ENCODE measurements at regions not wholly inside any gene's neighbourhood (a gene's known extent, or its start where the extent isn't known, plus 50 kb on each side); places are given as distances from the start of the nearest gene placed in this dataset.

DNA sequence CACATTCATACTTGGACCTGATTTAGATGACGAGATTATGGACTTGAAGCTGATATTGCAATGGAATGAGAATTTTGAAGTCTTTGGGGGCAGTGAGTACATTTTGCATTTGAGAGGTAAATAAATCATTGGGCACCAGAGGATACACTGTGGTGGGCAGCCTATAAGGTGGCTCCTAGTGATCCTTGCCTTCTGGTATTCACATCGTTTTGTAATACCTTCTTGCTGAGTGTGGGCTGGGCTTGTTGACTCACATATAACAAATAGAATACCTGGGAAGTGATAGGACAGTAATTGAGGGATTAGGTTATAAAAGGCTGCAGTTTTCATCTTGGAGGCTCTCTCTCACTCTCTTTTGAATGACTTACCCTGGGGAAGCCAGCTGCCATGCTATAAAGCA is 605.5 kb upstream of the KCNMB2 start:
- TF ChIP-seq POLR2A (IDR thresholded peaks at IDR 0.05; ENCODE audit: extremely low read depth, insufficient read length): no peak
- TF ChIP-seq, protein P1, sequence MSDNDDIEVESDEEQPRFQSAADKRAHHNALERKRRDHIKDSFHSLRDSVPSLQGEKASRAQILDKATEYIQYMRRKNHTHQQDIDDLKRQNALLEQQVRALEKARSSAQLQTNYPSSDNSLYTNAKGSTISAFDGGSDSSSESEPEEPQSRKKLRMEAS (IDR thresholded peaks at IDR 0.05; ENCODE audit: low read depth, low read length): no peak
- TF ChIP-seq MYC (IDR thresholded peaks at IDR 0.05; ENCODE audit: low read depth, low read length): no peak
- TF ChIP-seq, protein P2, sequence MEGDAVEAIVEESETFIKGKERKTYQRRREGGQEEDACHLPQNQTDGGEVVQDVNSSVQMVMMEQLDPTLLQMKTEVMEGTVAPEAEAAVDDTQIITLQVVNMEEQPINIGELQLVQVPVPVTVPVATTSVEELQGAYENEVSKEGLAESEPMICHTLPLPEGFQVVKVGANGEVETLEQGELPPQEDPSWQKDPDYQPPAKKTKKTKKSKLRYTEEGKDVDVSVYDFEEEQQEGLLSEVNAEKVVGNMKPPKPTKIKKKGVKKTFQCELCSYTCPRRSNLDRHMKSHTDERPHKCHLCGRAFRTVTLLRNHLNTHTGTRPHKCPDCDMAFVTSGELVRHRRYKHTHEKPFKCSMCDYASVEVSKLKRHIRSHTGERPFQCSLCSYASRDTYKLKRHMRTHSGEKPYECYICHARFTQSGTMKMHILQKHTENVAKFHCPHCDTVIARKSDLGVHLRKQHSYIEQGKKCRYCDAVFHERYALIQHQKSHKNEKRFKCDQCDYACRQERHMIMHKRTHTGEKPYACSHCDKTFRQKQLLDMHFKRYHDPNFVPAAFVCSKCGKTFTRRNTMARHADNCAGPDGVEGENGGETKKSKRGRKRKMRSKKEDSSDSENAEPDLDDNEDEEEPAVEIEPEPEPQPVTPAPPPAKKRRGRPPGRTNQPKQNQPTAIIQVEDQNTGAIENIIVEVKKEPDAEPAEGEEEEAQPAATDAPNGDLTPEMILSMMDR (IDR thresholded peaks at IDR 0.05; ENCODE audit: low read depth, low read length): no peak
- no peak overlapping the region for H3K4me3 ChIP-seq (ENCODE audit: low read depth, low read length)
- DNase-seq (ENCODE audit: low read depth): no peak

- TF ChIP-seq, protein P2 (IDR thresholded peaks at IDR 0.05; ENCODE audit: low read depth, low read length): no peak
- no peak for TF ChIP-seq POLR2A (IDR thresholded peaks at IDR 0.05; ENCODE audit: extremely low read depth, insufficient read length)
- TF ChIP-seq, protein P1 (IDR thresholded peaks at IDR 0.05; ENCODE audit: low read depth, low read length): no peak
- no peak for TF ChIP-seq MYC (IDR thresholded peaks at IDR 0.05; ENCODE audit: low read depth, low read length)
Measured at GRCh38 chr3:177931346-177931745, 604.9 kb upstream of the KCNMB2 start.

GRCh38 chr3:177932346-177932745 is 603.9 kb upstream of the KCNMB2 start:
- DNase-seq (ENCODE audit: low read depth): no peak
- no peak overlapping the region for H3K4me3 ChIP-seq (ENCODE audit: low read depth, low read length)
- TF ChIP-seq, protein P1 (IDR thresholded peaks at IDR 0.05; ENCODE audit: low read depth, low read length): no peak
- TF ChIP-seq MYC (IDR thresholded peaks at IDR 0.05; ENCODE audit: low read depth, low read length): no peak
- TF ChIP-seq POLR2A (IDR thresholded peaks at IDR 0.05; ENCODE audit: extremely low read depth, insufficient read length): no peak
- TF ChIP-seq, protein P2 (IDR thresholded peaks at IDR 0.05; ENCODE audit: low read depth, low read length): no peak

More at GRCh38 chr3:177931346-177931745, 604.9 kb upstream of the KCNMB2 start:
- DNase-seq (ENCODE audit: low read depth): no peak
- H3K4me3 ChIP-seq (ENCODE audit: low read depth, low read length): no peak overlapping the region

- H3K4me3 ChIP-seq (ENCODE audit: low read depth, low read length): no peak overlapping the region
- peak; percentile 21 for DNase-seq (ENCODE audit: low read depth)
- TF ChIP-seq, protein P1 (IDR thresholded peaks at IDR 0.05; ENCODE audit: low read depth, low read length): no peak
- TF ChIP-seq MYC (IDR thresholded peaks at IDR 0.05; ENCODE audit: low read depth, low read length) (no peak), POLR2A (IDR thresholded peaks at IDR 0.05; ENCODE audit: extremely low read depth, insufficient read length) (no peak)
- TF ChIP-seq, protein P2 (IDR thresholded peaks at IDR 0.05; ENCODE audit: low read depth, low read length): no peak
Measured at GRCh38 chr3:177932750-177933660, 603.2 kb upstream of the KCNMB2 start.

DNA sequence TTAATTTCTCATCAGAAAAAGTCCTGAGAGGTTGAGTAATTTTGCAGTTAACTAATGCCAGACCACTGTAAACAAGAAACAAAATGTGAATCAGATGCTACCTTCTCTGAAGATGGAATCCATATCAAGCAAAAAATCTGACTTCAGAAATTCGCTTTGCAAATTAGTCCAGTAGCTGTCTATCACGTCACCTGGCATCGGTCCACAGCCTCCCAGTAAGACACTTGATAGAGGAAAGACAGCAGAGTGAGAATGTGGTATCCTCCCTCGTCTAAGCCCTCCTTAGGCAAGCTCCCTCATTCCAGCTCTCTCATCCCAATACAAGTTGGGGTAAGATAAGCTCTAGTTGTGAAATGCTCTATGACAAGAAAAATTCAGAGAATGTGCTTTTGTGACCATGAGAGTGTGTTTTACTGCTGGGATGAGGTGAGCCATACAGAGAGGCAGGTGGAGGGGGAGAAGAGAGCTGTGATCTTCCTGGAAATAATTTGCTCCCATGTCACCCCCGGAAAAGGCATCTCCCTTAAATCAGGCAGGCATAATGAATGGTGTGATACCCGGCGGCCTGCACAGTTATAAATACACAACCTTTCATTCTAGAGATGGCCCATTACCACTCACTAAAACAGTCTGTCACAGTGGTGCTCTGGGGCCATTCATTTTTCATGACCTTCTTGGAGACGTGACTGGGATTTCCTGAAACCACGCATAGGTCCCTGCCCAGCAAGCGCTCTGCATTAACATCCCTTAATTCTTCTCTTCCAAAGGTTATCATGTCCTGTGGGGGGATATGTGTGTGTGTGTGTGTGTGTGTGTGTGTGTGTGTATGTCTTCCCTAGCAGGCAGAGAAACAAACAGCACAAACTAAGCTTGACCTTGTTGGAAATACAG is 602.0 kb upstream of the KCNMB2 start:
- TF ChIP-seq, protein P1 (IDR thresholded peaks at IDR 0.05; ENCODE audit: low read depth, low read length): no peak
- H3K4me3 ChIP-seq (ENCODE audit: low read depth, low read length): no peak overlapping the region
- no peak for DNase-seq (ENCODE audit: low read depth)
